Activated CD4-positive, CD25-positive, alpha-beta regulatory T cell treated with anti-CD3 and anti-CD28 coated beads, Interleukin-2, amount 50 U/mL, for 24 hours (primary cell): ENCODE measurements at regions not wholly inside any gene's neighbourhood (a gene's known extent, or its start where the extent isn't known, plus 50 kb on each side); places are given as distances from the start of the nearest gene placed in this dataset.
"Not testable (repeated sequence)": the region's sequence is repeated elsewhere in the genome, so short reads cannot be mapped to it uniquely, and the experiment has no call there.

Experiments
- ATAC-seq, 2 donors: fragments of 150-1000 bp; cut with Tn5 transposase; one replicate each; pipeline ENCODE4 v1.10.0; 2021; ENCODE audit warnings: mild to moderate bottlenecking in 1 of 2, moderate library complexity in 1 of 2

- no peak for ATAC-seq
Observed at GRCh38 chr13:91014696-91015095, 332.8 kb upstream of the MIR17HG start.

GRCh38 chr13:91017031-91017668, 330.3 kb upstream of the MIR17HG start:
- ATAC-seq, result no peak

- ATAC-seq, result no peak
Observed at GRCh38 chr13:91017669-91018053, 329.8 kb upstream of the MIR17HG start.

GRCh38 chr13:91020461-91021034, 326.9 kb upstream of the MIR17HG start:
- ATAC-seq, result no peak

- no peak for ATAC-seq
Observed at GRCh38 chr13:91024157-91024792, 323.2 kb upstream of the MIR17HG start.

GRCh38 chr13:91025442-91025841, 322.0 kb upstream of the MIR17HG start:
- ATAC-seq, result no peak

GRCh38 chr13:91031508-91031907, 316.0 kb upstream of the MIR17HG start:
- ATAC-seq, result no peak

- no peak for ATAC-seq
Observed at GRCh38 chr13:91032104-91032503, 315.4 kb upstream of the MIR17HG start.

- no peak for ATAC-seq
Observed at GRCh38 chr13:91036886-91037285, 310.6 kb upstream of the MIR17HG start.

- ATAC-seq, result no peak
Observed at GRCh38 chr13:91042870-91043269, 304.6 kb upstream of the MIR17HG start.

- no peak for ATAC-seq
Observed at GRCh38 chr13:91045351-91046034, 302.0 kb upstream of the MIR17HG start.

GRCh38 chr13:91046715-91047327, 300.7 kb upstream of the MIR17HG start:
- no peak for ATAC-seq

- ATAC-seq, result no peak
Observed at GRCh38 chr13:91050970-91051369, 296.5 kb upstream of the MIR17HG start.

GRCh38 chr13:91052876-91053275, 294.6 kb upstream of the MIR17HG start:
- no peak for ATAC-seq

- ATAC-seq, result no peak
Observed at GRCh38 chr13:91053318-91054065, 294.0 kb upstream of the MIR17HG start.

- no peak for ATAC-seq
Observed at GRCh38 chr13:91054902-91055301, 292.6 kb upstream of the MIR17HG start.

GRCh38 chr13:91056746-91057145, 290.7 kb upstream of the MIR17HG start:
- ATAC-seq, result no peak

GRCh38 chr13:91057507-91057906, 290.0 kb upstream of the MIR17HG start:
- not testable (repeated sequence) for ATAC-seq

- ATAC-seq, result no peak
Observed at GRCh38 chr13:91058066-91058465, 289.4 kb upstream of the MIR17HG start.

GRCh38 chr13:91058919-91059318, 288.6 kb upstream of the MIR17HG start:
- no peak for ATAC-seq

- no peak for ATAC-seq
Observed at GRCh38 chr13:91066745-91067144, 280.7 kb upstream of the MIR17HG start.

GRCh38 chr13:91072486-91072885, 275.0 kb upstream of the MIR17HG start:
- ATAC-seq, result no peak

- ATAC-seq, result no peak
Observed at GRCh38 chr13:91074091-91074490, 273.4 kb upstream of the MIR17HG start.
